Fibroblast of upper back skin (primary cell): ENCODE measurements at regions not wholly inside any gene's neighbourhood (a gene's known extent, or its start where the extent isn't known, plus 50 kb on each side); places are given as distances from the start of the nearest gene placed in this dataset.
"Not testable (repeated sequence)": the region's sequence is repeated elsewhere in the genome, so short reads cannot be mapped to it uniquely, and the experiment has no call there.

ENCODE experiments used
- DNase-seq: peaks from one replicate; pipeline ENCODE4 v3.0.0-alpha.2; 2013

- no peak for DNase-seq
Measured at GRCh38 chr3:152891678-152892077, 56.7 kb downstream of the P2RY1 start.

- DNase-seq: no peak
Measured at GRCh38 chr3:152892446-152892845, 57.5 kb downstream of the P2RY1 start.

GRCh38 chr3:152893647-152894046 lies 58.7 kb downstream of the P2RY1 start:
- DNase-seq: no peak

- no peak for DNase-seq
Measured at GRCh38 chr3:152899306-152899705, 64.4 kb downstream of the P2RY1 start.

- DNase-seq: no peak
Measured at GRCh38 chr3:152902141-152902669, 67.3 kb downstream of the P2RY1 start.

GRCh38 chr3:152905631-152906030 lies 70.7 kb downstream of the P2RY1 start:
- no peak for DNase-seq

GRCh38 chr3:152909180-152909883 lies 74.4 kb downstream of the P2RY1 start:
- peak; percentile 3 for DNase-seq

- no peak for DNase-seq
Measured at GRCh38 chr3:152910211-152910610, 75.3 kb downstream of the P2RY1 start.

GRCh38 chr3:152910966-152911365 lies 76.0 kb downstream of the P2RY1 start:
- no peak for DNase-seq

GRCh38 chr3:152914743-152915142 lies 79.8 kb downstream of the P2RY1 start:
- DNase-seq: not testable (repeated sequence)

GRCh38 chr3:152915695-152916094 lies 80.8 kb downstream of the P2RY1 start:
- no peak for DNase-seq

- DNase-seq: no peak
Measured at GRCh38 chr3:152916753-152917279, 81.9 kb downstream of the P2RY1 start.

GRCh38 chr3:152921351-152921750 lies 86.4 kb downstream of the P2RY1 start:
- DNase-seq: no peak

- no peak for DNase-seq
Measured at GRCh38 chr3:152922554-152922953, 87.6 kb downstream of the P2RY1 start.

- no peak for DNase-seq
Measured at GRCh38 chr3:152927131-152927530, 92.2 kb downstream of the P2RY1 start.

- no peak for DNase-seq
Measured at GRCh38 chr3:152930516-152930915, 95.6 kb downstream of the P2RY1 start.

- DNase-seq: no peak
Measured at GRCh38 chr3:152937234-152937633, 102.3 kb downstream of the P2RY1 start.

- DNase-seq: no peak
Measured at GRCh38 chr3:152938974-152939636, 104.2 kb downstream of the P2RY1 start.

GRCh38 chr3:152941859-152942258 lies 106.9 kb downstream of the P2RY1 start:
- DNase-seq: no peak

- DNase-seq: no peak
Measured at GRCh38 chr3:152942366-152942765, 107.4 kb downstream of the P2RY1 start.

GRCh38 chr3:152943645-152944044 lies 108.7 kb downstream of the P2RY1 start:
- DNase-seq: no peak

- DNase-seq: no peak
Measured at GRCh38 chr3:152944671-152945070, 109.7 kb downstream of the P2RY1 start.

- DNase-seq: no peak
Measured at GRCh38 chr3:152945556-152945955, 110.6 kb downstream of the P2RY1 start.

- no peak for DNase-seq
Measured at GRCh38 chr3:152957491-152957890, 122.6 kb downstream of the P2RY1 start.
